Fibroblast of villous mesenchyme (primary cell): ENCODE measurements at regions not wholly inside any gene's neighbourhood (a gene's known extent, or its start where the extent isn't known, plus 50 kb on each side); places are given as distances from the start of the nearest gene placed in this dataset.
A peak's percentile ranks its signal among the peaks of the same experiment; 100 is the strongest.

Experiments used
- DNase-seq: peaks from one replicate; pipeline ENCODE4 v3.0.0-alpha.2; 2010; ENCODE audit warnings: low read depth
- H3K4me3 ChIP-seq: 2 replicates; pipeline ENCODE4 v1.5.1; 2011; ENCODE audit warnings: low read depth, mild to moderate bottlenecking, low read length
- TF ChIP-seq, protein P1 (sequence below): IDR thresholded peaks from 2 replicates; pipeline ENCODE4 v1.5.1; 2012; ENCODE audit warnings: low read depth, mild to moderate bottlenecking, low read length; ENCODE audit not compliant: insufficient read depth

DNA sequence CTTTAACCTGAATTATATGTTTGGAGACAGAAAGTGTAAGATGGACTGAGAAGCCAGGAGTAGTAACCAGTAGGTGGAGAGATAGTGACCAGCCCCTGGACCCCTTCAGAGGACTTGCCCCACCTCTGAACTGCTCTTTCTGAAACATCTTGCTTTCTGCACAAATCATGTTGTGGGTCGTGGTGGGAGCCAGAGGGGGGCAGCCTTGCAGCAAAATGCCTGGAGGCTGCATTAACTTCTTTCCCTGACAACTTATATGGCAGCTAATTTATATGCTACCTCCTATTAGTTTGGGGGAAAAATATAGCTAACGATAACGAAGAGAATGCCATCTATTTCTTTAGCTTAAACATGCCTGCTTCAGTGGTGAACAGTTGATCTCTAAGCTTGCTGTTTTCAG lies 859.8 kb downstream of the MAFB start:
- TF ChIP-seq, protein P1, sequence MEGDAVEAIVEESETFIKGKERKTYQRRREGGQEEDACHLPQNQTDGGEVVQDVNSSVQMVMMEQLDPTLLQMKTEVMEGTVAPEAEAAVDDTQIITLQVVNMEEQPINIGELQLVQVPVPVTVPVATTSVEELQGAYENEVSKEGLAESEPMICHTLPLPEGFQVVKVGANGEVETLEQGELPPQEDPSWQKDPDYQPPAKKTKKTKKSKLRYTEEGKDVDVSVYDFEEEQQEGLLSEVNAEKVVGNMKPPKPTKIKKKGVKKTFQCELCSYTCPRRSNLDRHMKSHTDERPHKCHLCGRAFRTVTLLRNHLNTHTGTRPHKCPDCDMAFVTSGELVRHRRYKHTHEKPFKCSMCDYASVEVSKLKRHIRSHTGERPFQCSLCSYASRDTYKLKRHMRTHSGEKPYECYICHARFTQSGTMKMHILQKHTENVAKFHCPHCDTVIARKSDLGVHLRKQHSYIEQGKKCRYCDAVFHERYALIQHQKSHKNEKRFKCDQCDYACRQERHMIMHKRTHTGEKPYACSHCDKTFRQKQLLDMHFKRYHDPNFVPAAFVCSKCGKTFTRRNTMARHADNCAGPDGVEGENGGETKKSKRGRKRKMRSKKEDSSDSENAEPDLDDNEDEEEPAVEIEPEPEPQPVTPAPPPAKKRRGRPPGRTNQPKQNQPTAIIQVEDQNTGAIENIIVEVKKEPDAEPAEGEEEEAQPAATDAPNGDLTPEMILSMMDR = peak; percentile 50
- H3K4me3 ChIP-seq = no peak overlapping the region
- peak; percentile 28 for DNase-seq

GRCh38 chr20:39825950-39826349 lies 863.1 kb downstream of the MAFB start:
- H3K4me3 ChIP-seq = no peak overlapping the region
- TF ChIP-seq, protein P1 = no peak
- peak; percentile 29 for DNase-seq

- H3K4me3 ChIP-seq = no peak overlapping the region
- no peak for DNase-seq
- TF ChIP-seq, protein P1 = no peak
These were observed 863.4 kb downstream of the DHX35 start for GRCh38 chr20:39825524-39825923.

- H3K4me3 ChIP-seq = no peak overlapping the region
- TF ChIP-seq, protein P1 = no peak
- DNase-seq = peak; percentile 79
These were observed 861.1 kb downstream of the DHX35 start for GRCh38 chr20:39823224-39823623.

- H3K4me3 ChIP-seq = no peak overlapping the region
These were observed 860.5 kb downstream of the DHX35 start for GRCh38 chr20:39822667-39823066.

GRCh38 chr20:39813190-39813829 lies 851.2 kb downstream of the DHX35 start:
- TF ChIP-seq, protein P1 = no peak
- DNase-seq = no peak
- H3K4me3 ChIP-seq = no peak overlapping the region

More at GRCh38 chr20:39822667-39823066, 860.5 kb downstream of the DHX35 start:
- DNase-seq = peak; percentile 30
- TF ChIP-seq, protein P1 = no peak

- TF ChIP-seq, protein P1 = no peak
- DNase-seq = no peak
- H3K4me3 ChIP-seq = no peak overlapping the region
These were observed 850.0 kb downstream of the DHX35 start for GRCh38 chr20:39812116-39812515.
